ENCODE measurements at regions not wholly inside any gene's neighbourhood (a gene's known extent, or its start where the extent isn't known, plus 50 kb on each side); places are given as distances from the start of the nearest gene placed in this dataset.

GRCh38 chr14:101669629-101670028 is 91.9 kb upstream of the PPP2R5C start:
- TF ChIP-seq ZNF791 (tag by site-specific recombination; IDR thresholded peaks at IDR 0.05): no peak
- TF ChIP-seq CTCF (tag by site-specific recombination; IDR thresholded peaks at IDR 0.05): no peak
- no peak for TF ChIP-seq ZNF768 (tag by site-specific recombination; IDR thresholded peaks at IDR 0.05)
- TF ChIP-seq ZNF148 (tag by site-specific recombination; IDR thresholded peaks at IDR 0.05; ENCODE audit: borderline replicate concordance): no peak
